Activated T-cell treated with anti-CD3 and anti-CD28 coated beads for 48 hours (primary cell): ENCODE measurements at regions not wholly inside any gene's neighbourhood (a gene's known extent, or its start where the extent isn't known, plus 50 kb on each side); places are given as distances from the start of the nearest gene placed in this dataset.

Experiments used
- DNase-seq: peaks from one replicate; pipeline ENCODE4 v3.0.0-alpha.2; 2020; ENCODE audit warnings: low read depth

GRCh38 chr12:60337839-60338549 is 742.2 kb downstream of the SLC16A7 start:
- DNase-seq = no peak

- no peak for DNase-seq
Measured at GRCh38 chr12:60345442-60345841, 749.6 kb downstream of the SLC16A7 start.

- DNase-seq = no peak
Measured at GRCh38 chr12:60349232-60349978, 753.6 kb downstream of the SLC16A7 start.

- no peak for DNase-seq
Measured at GRCh38 chr12:60387356-60387755, 791.5 kb downstream of the SLC16A7 start.

GRCh38 chr12:60391051-60391450 is 795.2 kb downstream of the SLC16A7 start:
- no peak for DNase-seq

GRCh38 chr12:60391791-60392190 is 796.0 kb downstream of the SLC16A7 start:
- DNase-seq = no peak

- no peak for DNase-seq
Measured at GRCh38 chr12:60393093-60393492, 797.3 kb downstream of the SLC16A7 start.

GRCh38 chr12:60394665-60395064 is 798.8 kb downstream of the SLC16A7 start:
- DNase-seq = no peak

- no peak for DNase-seq
Measured at GRCh38 chr12:60398547-60398946, 802.7 kb downstream of the SLC16A7 start.

GRCh38 chr12:60399064-60399463 is 803.2 kb downstream of the SLC16A7 start:
- DNase-seq = no peak

- DNase-seq = no peak
Measured at GRCh38 chr12:60402996-60403395, 807.2 kb downstream of the SLC16A7 start.

GRCh38 chr12:60415351-60415750 is 819.5 kb downstream of the SLC16A7 start:
- DNase-seq = no peak

GRCh38 chr12:60419986-60420385 is 824.2 kb downstream of the SLC16A7 start:
- DNase-seq = no peak

- no peak for DNase-seq
Measured at GRCh38 chr12:60421741-60422140, 825.9 kb downstream of the SLC16A7 start.

- no peak for DNase-seq
Measured at GRCh38 chr12:60437297-60437696, 841.5 kb downstream of the SLC16A7 start.

- DNase-seq = no peak
Measured at GRCh38 chr12:60441577-60441976, 845.7 kb downstream of the SLC16A7 start.

- no peak for DNase-seq
Measured at GRCh38 chr12:60451457-60451856, 855.6 kb downstream of the SLC16A7 start.

- no peak for DNase-seq
Measured at GRCh38 chr12:60465060-60465459, 869.2 kb downstream of the SLC16A7 start.

GRCh38 chr12:60468546-60468945 is 872.7 kb downstream of the SLC16A7 start:
- no peak for DNase-seq

- no peak for DNase-seq
Measured at GRCh38 chr12:60475825-60476224, 880.0 kb downstream of the SLC16A7 start.

GRCh38 chr12:60487284-60487683 is 891.5 kb downstream of the SLC16A7 start:
- DNase-seq = no peak

GRCh38 chr12:60489071-60489470 is 893.2 kb downstream of the SLC16A7 start:
- no peak for DNase-seq

- no peak for DNase-seq
Measured at GRCh38 chr12:60494244-60494643, 898.4 kb downstream of the SLC16A7 start.

GRCh38 chr12:60498656-60499055 is 902.8 kb downstream of the SLC16A7 start:
- no peak for DNase-seq
